Common myeloid progenitor, CD34-positive (primary cell): ENCODE measurements at regions not wholly inside any gene's neighbourhood (a gene's known extent, or its start where the extent isn't known, plus 50 kb on each side); places are given as distances from the start of the nearest gene placed in this dataset.
"Not testable (repeated sequence)": the region's sequence is repeated elsewhere in the genome, so short reads cannot be mapped to it uniquely, and the experiment has no call there.

Source experiments
- CTCF ChIA-PET: fragments of 350-600 bp; sonication (Branson Sonifier 250); formaldehyde crosslinking; loops from one replicate; lab custom pipeline; 2021; ENCODE audit warnings: antibody characterized with exemption; lab: Charles Lee
- POLR2A ChIA-PET: fragments of 350-600 bp; sonication (Branson Sonifier 250); formaldehyde crosslinking; loops from one replicate; lab custom pipeline; 2021; ENCODE audit warnings: antibody characterized with exemption; lab: Charles Lee
- DNase-seq, 3 donors: peaks; one replicate each; pipeline versions ENCODE4 v3.0.0 to v3.0.0-alpha.2; 2013
- H3K27ac ChIP-seq, 2 experiments: 1 replicate in 1 of 2; 2 replicates in 1 of 2; pipeline ENCODE4 v1.7.0; 2013; ENCODE audit warnings: inconsistent platforms in 2 of 2, low read length in 2 of 2, mild to moderate bottlenecking in 2 of 2, low read depth in 1 of 2, moderate library complexity in 1 of 2; ENCODE audit not compliant: severe bottlenecking in 2 of 2, insufficient read depth in 1 of 2, poor library complexity in 1 of 2
- H3K27me3 ChIP-seq, 5 experiments: replicated peaks in 2 of 5; 1 replicate in 3 of 5; 2 replicates in 2 of 5; pipeline versions ENCODE4 v1.6.1 to v1.7.0; 2013; ENCODE audit warnings: low read length in 4 of 5, mild to moderate bottlenecking in 2 of 5, moderate library complexity in 2 of 5, inconsistent platforms in 1 of 5; ENCODE audit not compliant: insufficient read depth in 5 of 5, control insufficient read depth in 4 of 5
- H3K36me3 ChIP-seq, 4 experiments: 1 replicate in 2 of 4; 2 replicates in 2 of 4; pipeline versions ENCODE4 v1.6.1 to v1.7.0; 2013; ENCODE audit warnings: low read length in 3 of 4, control low read depth in 1 of 4, mild to moderate bottlenecking in 1 of 4; ENCODE audit not compliant: control insufficient read depth in 4 of 4, insufficient read depth in 4 of 4
- H3K4me1 ChIP-seq, 4 experiments: 1 replicate in 3 of 4; 2 replicates in 1 of 4; pipeline versions ENCODE4 v1.6.1 to v1.7.1; 2013; ENCODE audit warnings: low read length in 3 of 4, mild to moderate bottlenecking in 3 of 4, control low read depth in 1 of 4, inconsistent platforms in 1 of 4, moderate library complexity in 1 of 4; ENCODE audit not compliant: control insufficient read depth in 4 of 4, insufficient read depth in 4 of 4; ENCODE audit errors: control extremely low read depth in 1 of 4
- H3K4me3 ChIP-seq, 7 experiments: 1 replicate in 4 of 7; 2 replicates in 3 of 7; pipeline versions ENCODE4 v1.5.1 to v1.7.0; 2013; ENCODE audit warnings: mild to moderate bottlenecking in 7 of 7, low read length in 6 of 7, moderate library complexity in 6 of 7, inconsistent platforms in 2 of 7, low read depth in 2 of 7, control low read depth in 1 of 7; ENCODE audit not compliant: insufficient read depth in 4 of 7, control insufficient read depth in 1 of 7; ENCODE audit errors: extremely low read depth in 1 of 7
- H3K9me3 ChIP-seq, 5 experiments: 1 replicate in 4 of 5; 2 replicates in 1 of 5; pipeline versions ENCODE4 v1.6.1 to v1.7.1; 2013; ENCODE audit warnings: low read length in 4 of 5, mild to moderate bottlenecking in 2 of 5, inconsistent platforms in 1 of 5, low read depth in 1 of 5, moderate library complexity in 1 of 5; ENCODE audit not compliant: control insufficient read depth in 4 of 5, insufficient read depth in 2 of 5; ENCODE audit errors: control extremely low read depth in 1 of 5
- WGBS: methylation state at CpG from one replicate; pipeline ENCODE4 v1.1.5; 2013; ENCODE audit not compliant: insufficient coverage; 5-methylcytosine and 5-hydroxymethylcytosine counted together

DNA sequence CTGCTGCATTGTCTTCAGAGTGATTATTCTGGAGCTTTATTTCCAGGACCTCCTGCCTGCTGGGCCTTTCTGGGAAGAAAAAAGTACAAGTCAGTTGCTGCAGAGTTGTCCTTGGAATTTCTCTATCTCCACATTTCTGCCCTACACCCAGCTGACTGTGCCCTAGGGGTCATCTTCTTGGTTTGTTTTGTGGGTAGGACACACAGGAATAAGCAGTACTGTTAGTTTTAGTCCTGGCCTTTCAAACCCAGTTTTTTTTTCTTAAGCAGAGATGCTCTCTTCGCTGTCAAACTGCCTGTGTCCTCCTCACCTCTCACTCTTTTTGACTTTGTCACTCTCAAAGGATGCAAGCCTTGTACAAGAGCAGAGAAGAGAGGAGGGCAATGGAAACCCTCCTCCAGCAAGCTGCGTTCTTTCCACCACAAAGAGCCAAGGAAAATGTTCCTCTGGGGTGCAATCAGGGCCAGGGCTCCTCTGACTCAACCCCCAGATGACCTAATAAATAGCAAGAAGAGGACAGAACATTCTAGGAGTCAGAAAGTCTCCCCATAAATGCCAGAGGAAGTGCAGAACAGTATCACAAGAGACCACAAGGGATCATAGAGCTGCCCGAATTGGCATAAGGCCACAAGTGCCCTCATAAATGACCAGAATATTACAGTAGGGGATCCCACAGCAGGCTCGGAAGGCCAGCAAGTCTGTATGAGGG lies 186.2 kb downstream of the RCHY1 start:
- CTCF ChIA-PET, result no interaction called here
- Histone ChIP-seq H3K27ac (no peak overlapping the region), H3K36me3 (no peaks in the 10 kb centered on the region), H3K9me3 (peaks cover 0 to 6% (median 0%) of the 10 kb centered on the region in 5 experiments), H3K4me1 (no peaks in the 10 kb centered on the region), H3K27me3 (peaks cover 0 to 2% (median 0%) of the 10 kb centered on the region in 5 experiments), H3K4me3 (no peak overlapping the region)
- no peak for DNase-seq
- 80% methylated on average over 2 of the region's 4 CpGs for WGBS
- POLR2A ChIA-PET, result no interaction called here

DNA sequence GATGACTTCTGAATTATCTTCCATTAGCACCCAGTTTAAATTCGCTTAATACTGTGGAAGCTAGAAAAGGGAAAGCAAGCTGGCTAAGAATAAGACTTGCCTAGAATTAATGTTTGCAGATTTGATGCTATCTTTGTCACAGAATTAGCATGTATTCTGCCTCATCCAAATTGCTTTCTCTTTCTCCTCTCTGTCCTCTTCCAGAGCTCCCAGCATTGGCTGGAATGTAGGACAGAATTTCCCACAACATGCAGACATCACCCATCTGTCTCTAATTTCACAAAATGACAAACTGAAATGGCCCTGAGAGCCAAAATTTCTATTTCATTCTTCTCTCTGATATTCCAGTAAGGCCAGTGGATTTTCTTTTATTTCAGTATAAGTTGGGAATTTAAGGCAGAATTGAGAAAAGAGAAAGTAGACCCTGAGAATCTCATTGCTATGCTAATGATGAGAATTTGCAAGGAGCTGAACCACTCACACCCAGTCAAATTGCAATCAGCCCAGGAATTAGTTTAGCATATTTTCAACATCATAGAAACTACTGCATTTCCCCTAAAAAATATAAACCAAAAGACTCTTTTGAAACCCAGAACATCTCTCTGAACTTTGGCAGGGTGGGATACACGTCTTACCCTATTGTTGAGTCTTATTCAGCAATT lies 188.8 kb downstream of the RCHY1 start:
- ChIA-PET POLR2A (no interaction called here), CTCF (no interaction called here)
- Histone ChIP-seq H3K27me3 (peaks cover 0 to 2% (median 0%) of the 10 kb centered on the region in 5 experiments), H3K27ac (no peak overlapping the region), H3K9me3 (no peaks in the 10 kb centered on the region), H3K4me3 (no peak overlapping the region), H3K36me3 (no peaks in the 10 kb centered on the region), H3K4me1 (no peaks in the 10 kb centered on the region)
- no peak for DNase-seq
- no CpG with 5 or more reads among the region's 2 CpGs for WGBS

DNA sequence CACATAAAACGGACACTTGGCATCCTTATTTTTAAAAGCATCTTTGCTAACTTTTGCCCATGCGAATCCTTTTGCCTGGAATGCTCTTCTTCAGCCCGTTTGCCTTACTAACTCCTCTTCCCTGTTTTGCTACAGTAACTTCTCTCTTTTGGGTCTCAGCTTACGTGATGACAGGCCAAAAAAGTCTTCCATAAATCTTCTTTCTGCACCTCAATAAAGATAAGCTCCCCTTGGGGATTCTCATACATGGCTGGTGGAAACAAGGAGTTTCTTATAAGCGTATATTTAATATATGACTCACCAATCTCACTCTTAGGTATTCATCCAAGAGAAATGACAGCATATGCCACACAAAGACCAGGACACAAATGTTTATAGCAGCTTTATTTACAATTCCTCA lies 192.7 kb downstream of the RCHY1 start:
- ChIA-PET CTCF (no interaction called here), POLR2A (no interaction called here)
- no peak for DNase-seq
- no peaks in the 10 kb centered on the region for H3K4me1 ChIP-seq
- H3K36me3 ChIP-seq, result no peaks in the 10 kb centered on the region
- peaks cover 0 to 2% (median 0%) of the 10 kb centered on the region in 5 experiments for H3K27me3 ChIP-seq
- no peak overlapping the region for H3K27ac ChIP-seq
- 77% methylated on average over 3 of the region's 5 CpGs for WGBS
- no peak overlapping the region for H3K4me3 ChIP-seq
- H3K9me3 ChIP-seq, result no peaks in the 10 kb centered on the region

DNA sequence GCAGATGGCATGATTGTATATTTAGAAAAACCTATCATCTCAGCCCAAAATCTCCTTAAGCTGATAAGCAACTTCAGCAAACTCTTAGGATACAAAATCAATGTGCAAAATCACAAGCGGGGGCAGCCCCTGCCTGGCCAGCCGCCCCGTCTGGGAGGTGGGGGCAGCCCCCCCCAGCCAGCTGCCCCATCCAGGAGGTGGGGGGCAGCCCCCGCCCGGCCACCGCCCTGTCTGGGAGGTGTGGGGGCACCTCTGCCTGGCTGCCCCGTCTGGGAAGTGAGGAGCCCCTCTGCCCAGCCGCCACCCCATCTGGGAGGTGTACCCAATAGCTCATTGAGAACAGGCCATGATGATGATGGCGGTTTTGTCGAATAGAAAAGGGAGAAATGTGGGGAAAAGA lies 196.6 kb downstream of the RCHY1 start:
- H3K36me3 ChIP-seq, H3K4me1 ChIP-seq, DNase-seq, H3K27ac ChIP-seq, H3K4me3 ChIP-seq, POLR2A ChIA-PET, CTCF ChIA-PET, H3K27me3 ChIP-seq, H3K9me3 ChIP-seq: not testable (repeated sequence)
- 100% methylated on average over 6 of the region's 10 CpGs for WGBS

DNA sequence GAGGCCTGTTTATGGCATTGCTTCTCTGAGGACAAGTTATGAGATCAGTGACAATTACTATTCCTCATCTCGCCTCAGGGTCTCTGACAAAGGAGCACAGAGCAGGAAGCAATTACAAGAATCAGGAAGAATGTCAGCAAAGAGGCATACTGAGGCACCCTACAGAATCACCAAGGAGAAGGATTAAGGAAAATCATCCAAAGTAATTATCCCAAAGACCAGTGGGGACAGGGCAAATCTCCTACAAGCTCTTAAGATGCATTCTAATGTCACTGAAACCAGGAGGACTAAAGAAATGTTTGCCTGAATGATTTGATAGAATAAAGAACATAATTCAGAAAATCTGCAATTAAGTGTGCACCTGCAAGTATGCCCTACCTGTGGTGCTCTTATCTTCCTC lies 206.2 kb downstream of the RCHY1 start:
- CTCF ChIA-PET, result no interaction called here
- Histone ChIP-seq H3K27me3 (no peaks in the 10 kb centered on the region), H3K4me3 (no peak overlapping the region), H3K27ac (no peak overlapping the region), H3K9me3 (peaks cover 0 to 7% (median 0%) of the 10 kb centered on the region in 5 experiments), H3K4me1 (no peaks in the 10 kb centered on the region), H3K36me3 (no peaks in the 10 kb centered on the region)
- 80% methylated on average over 1 of the region's 1 CpG for WGBS
- POLR2A ChIA-PET, result no interaction called here
- no peak for DNase-seq

DNA sequence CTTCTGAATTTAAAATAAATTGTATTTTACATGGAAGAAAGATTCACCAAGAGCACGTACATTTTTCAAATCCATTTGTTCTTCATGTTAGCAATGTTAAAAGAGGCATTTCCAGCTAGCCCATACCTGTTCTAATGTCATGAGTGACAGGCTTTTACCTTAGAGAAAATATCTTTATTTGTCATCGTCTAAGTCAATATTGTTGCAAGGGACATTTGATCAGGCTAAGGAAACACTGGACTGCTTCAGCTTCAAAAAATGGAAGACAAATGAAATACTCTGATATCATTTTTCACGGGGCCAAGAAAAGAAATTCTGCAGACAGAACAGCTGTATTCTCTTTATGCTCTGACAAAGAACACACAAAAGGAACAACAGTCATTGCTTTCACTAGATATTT lies 207.7 kb downstream of the RCHY1 start:
- no peak overlapping the region for H3K4me3 ChIP-seq
- WGBS, result 89% methylated on average over 2 of the region's 3 CpGs
- CTCF ChIA-PET, result no interaction called here

DNA sequence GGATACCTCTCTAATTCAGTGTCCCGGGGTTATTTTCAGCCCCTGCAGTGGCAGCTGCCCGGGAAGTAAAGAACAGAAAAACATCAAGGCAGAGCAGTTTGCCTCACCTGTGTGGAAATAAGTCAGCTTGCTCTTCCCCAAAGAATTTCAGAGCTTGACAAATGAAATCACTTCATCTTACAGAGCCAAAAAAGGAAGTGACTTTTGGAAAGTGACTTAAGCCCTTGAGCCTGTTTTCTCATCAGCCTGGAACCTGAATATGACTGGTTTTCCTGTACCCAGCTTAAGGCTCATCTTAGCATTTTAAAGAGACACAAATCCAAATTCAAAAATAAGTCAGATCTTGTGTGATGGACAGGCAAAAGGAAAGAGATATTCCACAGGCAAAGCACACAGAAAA lies 211.6 kb downstream of the RCHY1 start:
- WGBS, result 85% methylated on average over 2 of the region's 2 CpGs
- H3K4me3 ChIP-seq, result no peak overlapping the region
- CTCF ChIA-PET, result no interaction called here
- H3K27ac ChIP-seq, result no peak overlapping the region
- POLR2A ChIA-PET, result no interaction called here
- H3K27me3 ChIP-seq, result no peaks in the 10 kb centered on the region
- H3K4me1 ChIP-seq, result no peaks in the 10 kb centered on the region
- no peak for DNase-seq
- H3K36me3 ChIP-seq, result no peaks in the 10 kb centered on the region
- H3K9me3 ChIP-seq, result peaks cover 0 to 2% (median 0%) of the 10 kb centered on the region in 5 experiments

More for the DNA sequence above, 207.7 kb downstream of the RCHY1 start:
- H3K4me1 ChIP-seq, result no peaks in the 10 kb centered on the region
- H3K27ac ChIP-seq, result no peak overlapping the region
- H3K27me3 ChIP-seq, result no peaks in the 10 kb centered on the region
- POLR2A ChIA-PET, result no interaction called here
- H3K36me3 ChIP-seq, result no peaks in the 10 kb centered on the region
- peaks cover 0 to 7% (median 0%) of the 10 kb centered on the region in 5 experiments for H3K9me3 ChIP-seq
- DNase-seq, result no peak
